GM19463 (cell line): ENCODE measurements at regions not wholly inside any gene's neighbourhood (a gene's known extent, or its start where the extent isn't known, plus 50 kb on each side); places are given as distances from the start of the nearest gene placed in this dataset.
"Not testable (repeated sequence)": the region's sequence is repeated elsewhere in the genome, so short reads cannot be mapped to it uniquely, and the experiment has no call there.

ENCODE experiments used
- ATAC-seq: cut with Tn5 transposase; IDR thresholded peaks from one replicate; pipeline ENCODE4 v1.9.1; 2021; ENCODE audit warnings: mild to moderate bottlenecking, moderate library complexity; ENCODE audit not compliant: unreplicated experiment

DNA sequence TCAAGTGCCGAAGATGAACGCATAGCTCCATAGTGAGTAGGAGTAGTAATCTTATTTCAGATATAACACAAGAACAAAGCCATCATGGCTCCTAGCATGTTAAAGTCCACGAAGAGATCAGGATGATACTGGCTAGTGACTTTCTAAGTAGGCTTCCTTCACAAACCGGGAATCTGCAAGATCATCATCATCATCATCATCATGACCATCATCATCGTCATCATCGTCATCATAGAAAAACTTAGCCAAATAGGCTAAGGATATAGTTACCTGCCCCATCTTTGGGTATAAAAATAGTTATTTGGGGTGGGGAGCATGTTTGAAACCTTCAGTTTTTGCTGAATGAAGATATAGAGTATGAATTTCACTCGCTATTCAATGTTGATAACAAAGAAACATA lies 57.9 kb downstream of the PYDC2 start:
- no peak for ATAC-seq

DNA sequence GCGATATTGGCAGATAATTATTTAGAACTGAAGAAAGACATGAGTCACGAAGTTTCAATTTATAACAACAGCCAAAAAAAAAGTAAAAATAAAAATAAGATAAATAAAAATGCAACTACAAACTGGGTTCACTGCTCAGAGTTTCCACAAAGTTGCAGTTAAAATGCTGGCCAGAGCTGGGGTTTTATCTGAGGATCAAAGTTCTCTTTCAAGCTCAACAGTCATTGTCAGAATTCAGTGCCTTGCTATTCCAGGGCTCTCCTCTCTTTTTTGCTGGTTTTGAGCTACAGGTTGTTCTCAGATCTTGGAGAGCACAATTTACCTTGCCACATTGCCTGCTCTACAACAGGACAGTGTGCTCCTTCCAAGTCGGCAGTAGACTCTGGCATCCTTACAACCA lies 60.1 kb downstream of the PYDC2 start:
- ATAC-seq = no peak

DNA sequence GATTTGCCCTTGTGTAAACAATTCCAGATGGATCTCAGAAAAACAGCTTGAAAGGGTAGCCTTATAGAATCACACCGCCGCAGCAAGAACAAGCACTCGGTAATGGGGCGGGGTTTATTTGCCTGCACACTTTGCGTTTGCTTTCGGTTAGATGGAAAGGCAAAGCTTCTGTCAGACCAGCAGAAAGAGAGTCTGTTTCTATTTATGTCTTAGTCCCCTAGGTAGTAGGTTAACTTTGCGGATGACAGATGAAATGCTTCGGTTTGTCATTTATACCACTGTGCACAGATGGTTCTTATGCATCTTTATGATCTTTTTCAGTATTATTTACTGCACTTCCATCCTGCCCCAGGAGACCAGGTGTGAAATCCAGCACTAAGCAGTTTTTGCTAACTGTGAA lies 62.2 kb downstream of the PYDC2 start:
- ATAC-seq = no peak

DNA sequence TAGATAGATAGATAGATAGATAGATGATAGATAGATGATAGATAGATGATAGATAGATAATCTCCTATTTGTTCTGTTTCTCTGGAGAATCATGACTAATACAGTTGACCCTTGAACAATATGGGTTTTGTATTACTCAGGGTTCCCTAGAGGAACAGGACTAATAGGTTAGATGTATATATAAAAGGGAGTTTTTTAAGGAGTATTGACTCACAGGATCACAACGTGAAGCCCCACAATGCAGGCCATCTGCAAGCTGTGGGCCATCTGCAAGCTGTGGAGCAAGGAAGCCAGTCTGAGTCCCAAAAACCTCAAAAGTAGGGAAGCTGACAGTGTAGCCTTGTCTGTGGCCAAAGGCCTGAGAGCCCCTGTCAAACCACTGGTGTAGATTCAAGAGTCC lies 67.6 kb downstream of the PYDC2 start:
- no peak for ATAC-seq

DNA sequence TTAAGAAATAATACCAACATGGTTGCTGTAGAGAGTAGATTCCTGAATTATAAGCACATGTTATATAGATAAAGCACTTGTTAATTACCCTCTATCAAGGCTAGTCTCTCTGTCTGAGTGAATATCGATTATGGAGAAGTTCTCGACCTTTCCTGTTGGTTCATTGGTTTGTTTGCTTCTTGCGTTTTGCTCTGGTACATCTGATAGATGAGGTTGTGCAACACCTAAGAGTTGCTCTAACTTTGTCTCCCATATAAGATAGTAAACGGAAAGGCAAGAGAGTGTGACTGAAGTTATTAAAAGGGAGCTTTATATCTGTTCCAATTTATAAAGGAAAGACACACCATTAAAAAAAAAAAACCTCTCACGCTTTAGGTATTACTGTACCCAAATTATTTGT lies 69.0 kb downstream of the PYDC2 start:
- ATAC-seq = no peak

DNA sequence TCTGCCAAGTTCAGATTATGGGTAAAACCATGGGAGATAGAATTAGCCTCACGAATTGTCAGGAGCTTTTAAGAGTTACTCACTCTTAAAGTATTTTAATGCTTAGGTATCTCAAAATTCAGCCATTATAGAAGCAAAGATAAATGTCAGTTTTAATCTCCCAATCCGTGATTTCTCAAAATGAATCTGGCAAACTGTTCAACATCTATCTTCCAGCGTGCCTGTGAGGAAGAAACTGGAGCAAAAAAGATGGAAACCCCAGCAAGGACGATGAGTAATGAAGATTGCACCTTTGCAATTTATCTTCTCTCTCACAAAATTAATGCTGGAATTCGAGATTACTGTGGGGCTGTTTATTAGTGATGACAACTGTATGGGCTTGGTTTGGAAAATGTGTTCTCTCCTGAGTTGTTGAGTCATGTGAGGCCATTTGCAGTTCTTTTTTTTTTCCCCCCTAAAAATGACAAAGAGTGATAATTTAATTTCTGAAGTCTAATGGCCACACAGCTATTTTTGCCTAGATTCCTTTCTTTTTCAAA lies 70.5 kb downstream of the PYDC2 start:
- ATAC-seq = no peak

DNA sequence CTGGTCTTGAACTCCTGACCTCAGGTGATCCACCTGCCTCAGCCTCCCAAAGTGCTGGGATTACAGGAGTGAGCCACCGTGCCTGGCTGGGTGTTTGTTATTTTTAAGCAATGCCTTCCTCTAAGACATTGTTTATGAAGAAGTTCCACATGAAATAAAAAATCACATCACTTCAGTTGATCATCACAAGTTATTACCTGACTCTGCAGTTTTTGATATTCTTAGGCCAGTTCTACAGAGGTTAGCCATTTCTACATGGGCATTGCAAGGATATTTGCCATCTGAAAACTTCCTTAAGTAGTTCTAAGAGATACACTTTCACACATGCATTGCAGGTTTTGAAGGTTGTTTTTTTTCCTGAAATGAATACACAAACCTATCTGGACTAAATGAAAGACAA lies 82.1 kb downstream of the PYDC2 start:
- ATAC-seq = no peak

DNA sequence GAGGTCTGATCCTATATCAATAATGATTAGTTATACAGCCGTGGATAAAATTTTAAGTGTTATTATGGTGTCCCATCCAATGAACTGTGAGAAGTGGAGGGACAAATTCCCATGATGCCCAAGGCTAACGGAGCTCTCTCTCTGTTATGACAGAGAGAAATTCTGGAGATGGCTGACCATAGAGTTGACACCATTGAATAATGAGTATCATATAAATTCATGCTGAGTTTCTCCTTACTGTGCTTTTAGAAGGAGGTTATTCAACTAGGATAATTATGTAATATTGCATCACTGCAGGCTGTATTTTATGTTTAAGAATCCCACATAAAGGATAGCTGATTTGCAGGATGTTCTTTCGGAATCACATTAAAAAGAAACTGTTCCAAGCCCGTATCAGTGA lies 82.9 kb downstream of the PYDC2 start:
- ATAC-seq = no peak

DNA sequence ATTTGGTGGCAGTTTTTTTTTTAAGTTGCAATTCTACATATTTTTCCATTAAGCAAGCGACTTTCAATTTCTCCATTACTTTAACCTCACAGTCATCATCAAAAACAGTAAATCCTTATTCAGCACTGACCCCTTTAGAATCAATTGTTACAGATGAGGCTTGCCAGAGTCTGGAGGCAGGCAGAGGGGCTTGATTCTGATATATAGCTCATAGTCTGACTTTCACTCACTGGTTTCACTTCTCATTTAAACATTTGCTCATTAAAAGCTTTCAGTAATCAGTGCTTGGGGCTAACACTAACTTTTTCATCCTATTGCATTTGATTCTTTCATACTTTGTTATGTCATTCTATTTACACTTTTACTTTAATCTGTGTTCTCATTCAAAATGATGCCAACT lies 88.4 kb downstream of the PYDC2 start:
- ATAC-seq = no peak

DNA sequence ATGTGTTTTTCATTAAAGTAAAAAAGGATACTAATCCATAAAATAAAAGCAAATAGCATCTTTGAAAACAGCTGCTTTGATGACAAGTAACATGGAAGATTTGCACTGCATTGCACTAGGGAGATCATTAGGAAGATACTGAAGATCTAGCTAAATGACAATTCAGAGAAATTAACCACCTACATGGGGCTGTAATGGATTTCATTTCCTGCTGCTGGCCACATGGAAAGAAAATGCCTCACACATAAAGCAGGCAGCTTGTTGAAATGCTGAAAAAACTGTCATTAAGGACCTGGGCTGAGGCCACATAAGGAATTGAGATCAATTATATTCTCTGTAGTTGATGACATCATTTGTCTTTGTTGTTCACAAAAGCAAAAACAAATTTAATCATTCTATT lies 94.1 kb downstream of the PYDC2 start:
- ATAC-seq = no peak

DNA sequence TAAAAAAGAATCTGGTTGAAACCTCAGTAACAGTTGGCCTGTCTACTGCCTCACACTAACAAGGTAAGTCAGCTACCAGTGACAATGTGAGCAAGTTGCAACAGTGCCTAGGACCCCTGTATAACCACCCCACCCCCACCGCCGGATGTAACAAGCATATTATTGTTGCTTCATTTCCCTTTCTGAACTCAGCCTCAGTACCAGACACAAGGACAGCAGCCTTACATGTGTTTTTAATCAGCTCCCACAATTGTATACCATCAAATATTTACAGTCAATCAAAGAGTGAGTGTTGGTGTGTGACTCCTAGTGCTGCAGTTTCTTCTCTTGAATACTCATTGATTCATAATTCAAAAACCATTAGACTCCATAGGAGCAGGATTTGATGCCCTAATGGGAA lies 96.4 kb downstream of the PYDC2 start:
- no peak for ATAC-seq

DNA sequence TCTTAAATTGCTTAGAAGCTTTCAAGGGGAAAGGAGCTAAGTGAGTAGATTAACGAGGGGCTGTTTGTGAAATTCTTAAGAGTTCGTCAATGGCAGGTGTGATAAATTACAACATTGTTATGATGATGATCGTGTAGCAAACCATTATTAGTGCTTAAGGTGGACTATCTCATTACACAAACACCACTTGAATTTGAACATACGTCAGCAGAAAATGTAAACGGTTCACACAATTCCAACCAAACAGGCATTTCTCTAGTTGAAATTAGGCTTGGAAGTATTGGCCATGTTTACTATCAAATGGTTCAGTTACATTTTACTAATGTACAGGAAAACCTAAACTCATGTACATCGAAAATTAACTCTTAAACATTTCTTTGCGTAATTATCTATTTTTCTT lies 102.8 kb downstream of the PYDC2 start:
- no peak for ATAC-seq

DNA sequence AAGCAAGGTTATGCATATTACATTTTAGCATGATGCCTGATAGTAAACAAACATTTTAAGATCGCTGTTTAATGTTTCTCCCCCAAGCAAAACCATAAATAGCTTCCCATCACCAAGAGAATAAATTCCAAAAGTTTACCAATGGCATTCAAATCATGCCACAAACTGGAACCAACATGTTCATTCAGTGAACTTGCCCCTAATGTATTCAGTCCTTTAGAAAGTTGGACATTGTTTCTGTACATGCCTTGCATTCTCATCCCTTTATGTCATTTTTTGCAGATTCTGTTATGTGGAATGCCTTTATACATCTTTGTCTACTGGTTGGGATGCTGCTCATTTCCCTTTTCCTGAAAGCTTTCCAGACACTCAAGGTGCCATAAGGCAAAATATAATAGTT lies 105.5 kb downstream of the PYDC2 start:
- no peak for ATAC-seq

DNA sequence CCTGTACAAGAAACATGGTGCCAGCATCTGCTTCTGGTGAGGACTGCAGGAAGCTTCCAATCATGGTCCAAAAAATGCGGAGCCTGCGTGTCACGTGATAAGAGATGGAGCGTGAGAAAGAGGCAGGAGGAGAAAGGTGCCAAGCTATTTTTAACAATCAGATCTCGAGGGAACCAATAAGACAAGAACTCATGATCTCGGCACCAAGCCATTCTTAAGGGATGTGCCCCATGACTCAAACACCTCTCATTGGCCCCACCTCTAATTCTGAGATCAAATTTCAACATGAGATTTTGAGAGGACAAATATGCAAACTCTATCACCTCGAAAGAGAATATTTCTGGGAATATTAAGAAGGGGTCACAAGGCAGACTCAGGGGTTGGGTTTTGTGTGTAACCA lies 107.2 kb downstream of the PYDC2 start:
- no peak for ATAC-seq

DNA sequence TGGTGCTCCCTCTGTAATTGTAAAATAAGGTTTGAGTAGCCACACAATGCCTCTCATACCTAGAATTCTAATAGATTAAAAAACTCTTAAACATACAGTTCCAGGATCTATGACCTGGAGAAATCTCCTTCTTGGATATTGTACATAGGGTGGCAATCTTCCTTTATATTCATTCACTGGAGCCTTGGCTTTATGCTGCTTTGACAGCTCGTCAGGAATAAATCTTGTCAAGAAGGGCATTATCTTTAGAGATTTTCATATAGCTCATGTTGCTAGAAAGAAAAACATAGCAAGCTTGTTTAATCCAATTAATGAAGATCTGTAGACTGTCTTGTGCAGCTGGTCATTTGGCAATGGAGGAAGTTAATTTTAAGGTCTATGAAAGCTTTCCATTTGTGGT lies 131.1 kb downstream of the PYDC2 start:
- ATAC-seq = no peak

DNA sequence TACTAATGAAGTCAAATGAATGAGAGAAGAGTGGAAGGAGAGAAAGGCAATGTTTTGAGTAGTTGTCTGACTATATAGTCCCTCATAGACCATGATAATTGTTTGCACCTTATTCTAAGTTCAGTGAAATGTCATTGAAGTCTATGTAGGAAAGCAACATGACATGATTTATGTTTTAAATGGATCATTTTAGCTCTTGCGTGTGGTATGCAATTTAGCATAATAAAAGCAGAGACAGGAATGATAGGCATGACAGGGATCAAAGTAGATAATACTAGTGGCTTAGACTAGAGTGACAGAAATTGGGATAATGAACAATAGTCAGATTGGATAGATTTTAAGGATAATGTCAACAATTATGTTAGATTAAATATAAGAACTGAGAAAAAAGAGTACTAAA lies 132.5 kb downstream of the PYDC2 start:
- ATAC-seq = no peak

DNA sequence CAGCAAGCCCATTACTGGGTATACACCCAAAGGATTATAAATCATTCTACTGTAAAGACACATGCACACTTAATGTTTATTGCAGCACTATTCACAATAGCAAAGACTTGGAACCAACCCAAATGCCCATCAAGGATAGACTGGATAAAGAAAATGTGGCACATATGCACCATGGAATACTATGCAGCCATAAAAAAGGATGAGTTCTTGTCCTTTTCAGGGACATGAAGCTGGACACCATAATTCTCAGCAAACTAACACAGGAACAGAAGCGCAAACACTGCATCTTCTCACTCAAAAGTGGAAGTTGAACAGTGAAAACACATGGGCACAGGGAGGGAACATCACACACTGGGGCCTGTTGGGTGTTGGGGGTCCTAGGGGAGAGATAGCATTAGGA lies 154.5 kb downstream of the PYDC2 start:
- ATAC-seq = not testable (repeated sequence)

DNA sequence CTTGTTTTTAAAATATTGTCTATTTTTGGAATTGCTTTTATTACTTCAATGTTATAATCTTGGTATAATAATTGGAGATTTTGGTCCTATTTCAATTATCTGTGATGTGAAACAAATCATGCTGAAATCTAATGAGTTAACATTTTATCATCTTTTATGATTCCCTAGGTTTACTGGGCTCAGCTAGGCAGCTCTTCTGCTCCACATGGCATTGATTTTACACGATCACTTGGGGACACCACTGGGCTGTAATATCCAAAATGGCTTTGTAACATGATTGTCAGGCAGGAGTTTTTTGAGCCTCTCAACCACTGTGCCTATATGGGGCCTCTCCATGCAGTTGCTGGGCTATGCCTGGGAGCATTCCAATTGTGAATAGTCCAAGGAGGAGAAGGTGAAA lies 163.3 kb downstream of the PYDC2 start:
- ATAC-seq = no peak

DNA sequence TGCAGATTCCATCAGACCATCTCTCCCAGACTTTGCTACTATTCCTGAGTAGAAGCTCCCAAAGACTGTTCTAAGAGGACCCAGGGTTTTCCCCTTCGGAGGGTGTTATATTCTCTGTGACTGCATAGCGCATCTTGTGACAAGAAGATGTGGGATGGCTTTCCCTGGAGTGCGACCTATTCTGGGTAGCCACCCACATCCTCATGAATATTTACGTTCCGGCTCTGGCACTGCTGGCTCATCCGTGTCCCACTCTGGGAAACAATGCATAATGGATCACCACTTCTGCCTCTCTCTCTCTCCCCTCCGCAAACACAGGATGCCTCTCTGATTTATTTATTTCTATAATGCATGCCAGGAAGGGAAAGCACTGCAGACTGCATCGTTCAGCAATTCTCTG lies 166.1 kb downstream of the PYDC2 start:
- ATAC-seq = no peak

DNA sequence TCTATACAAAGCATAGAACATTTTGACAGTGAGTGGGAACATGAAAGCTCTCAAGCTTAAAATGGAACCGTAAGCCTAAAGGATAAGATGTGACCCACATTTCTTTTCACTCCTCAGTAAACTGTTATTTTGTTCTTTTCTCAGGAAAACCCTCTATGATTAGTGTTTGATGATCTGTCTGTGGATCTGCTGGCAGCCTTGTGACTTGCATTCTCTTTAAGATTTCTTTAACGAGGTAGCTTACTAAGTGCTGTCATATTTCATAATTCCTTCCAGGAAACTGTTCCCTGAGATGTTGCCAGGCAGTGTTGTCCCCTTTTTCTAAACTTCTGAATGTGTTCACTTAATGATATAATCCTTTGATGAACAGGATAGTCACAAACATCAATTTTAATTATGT lies 167.6 kb downstream of the PYDC2 start:
- no peak for ATAC-seq

DNA sequence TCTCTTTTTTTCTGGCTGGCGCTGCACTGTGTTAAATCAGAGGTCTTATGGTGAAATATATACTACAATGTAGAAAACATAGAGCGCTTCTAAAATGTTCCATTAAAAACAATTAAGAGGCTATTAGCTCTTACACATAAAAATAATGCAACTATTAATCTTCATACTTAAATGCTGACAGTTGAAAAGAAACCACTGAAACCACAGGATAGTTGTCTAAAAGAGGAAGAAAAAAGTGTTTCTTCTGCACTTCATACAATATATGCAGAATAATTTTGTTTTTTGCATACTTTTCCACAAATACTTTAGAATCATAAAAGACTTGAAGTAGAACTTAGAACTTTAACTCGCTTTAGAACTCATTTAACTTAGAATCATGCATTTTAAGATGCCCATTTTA lies 170.5 kb downstream of the PYDC2 start:
- no peak for ATAC-seq

DNA sequence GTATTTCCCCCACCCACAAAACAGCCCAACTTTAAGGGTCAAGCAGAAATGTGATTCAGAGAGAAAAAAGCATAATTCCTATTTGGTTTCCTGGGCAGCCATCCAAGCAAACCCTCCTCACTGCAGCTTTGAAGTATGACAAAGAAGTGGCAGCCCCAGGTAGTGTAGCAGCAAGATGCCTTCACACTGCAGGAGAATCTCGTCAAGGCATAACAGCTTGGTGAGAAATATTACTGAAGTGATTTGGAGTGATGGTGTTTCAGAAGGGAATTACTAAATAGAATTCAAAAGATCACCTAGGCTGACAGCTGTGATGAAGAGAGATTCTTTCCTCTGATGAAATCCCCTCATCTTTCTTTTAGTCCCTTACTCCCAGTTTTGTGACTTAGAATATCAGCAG lies 173.9 kb downstream of the PYDC2 start:
- no peak for ATAC-seq

DNA sequence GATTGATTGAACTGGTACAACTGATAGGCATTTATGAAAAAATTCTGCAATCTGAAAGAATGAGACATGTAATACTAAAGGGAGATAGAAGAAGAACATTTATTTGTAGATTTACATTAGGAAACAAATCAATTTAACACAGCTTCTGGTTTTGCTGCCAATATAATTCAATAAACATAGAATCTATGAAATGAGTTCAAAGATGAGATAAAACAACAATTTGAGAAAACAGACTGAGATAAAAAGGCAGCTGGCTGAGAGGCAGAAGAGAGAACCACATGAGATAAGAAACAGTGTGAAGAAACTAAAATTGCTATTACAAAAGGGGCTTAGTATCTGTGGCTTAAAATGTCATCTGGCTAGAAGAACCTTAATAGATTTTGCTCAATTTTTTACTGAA lies 176.6 kb downstream of the PYDC2 start:
- no peak for ATAC-seq

DNA sequence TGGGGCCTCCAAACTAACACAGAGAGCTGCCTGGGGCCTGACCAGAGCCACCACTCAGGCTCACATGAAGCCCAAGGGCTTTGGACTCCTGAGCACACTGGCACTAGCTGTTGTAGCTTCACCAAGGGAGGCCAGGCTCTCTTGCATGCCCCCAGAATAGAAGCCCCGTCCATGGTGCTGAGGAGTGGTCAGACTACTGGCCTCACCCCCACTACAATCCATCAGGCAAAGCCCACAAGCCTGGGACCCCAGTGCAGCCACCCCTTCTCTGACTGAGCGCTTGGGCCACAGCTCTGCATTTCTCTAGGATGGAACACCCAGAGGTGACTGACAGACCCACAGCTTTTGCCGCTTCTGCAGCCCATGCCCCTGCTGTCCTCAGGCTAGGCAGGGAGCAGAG lies 180.8 kb downstream of the PYDC2 start:
- no peak for ATAC-seq
